HG02798 (cell line): ENCODE measurements at regions not wholly inside any gene's neighbourhood (a gene's known extent, or its start where the extent isn't known, plus 50 kb on each side); places are given as distances from the start of the nearest gene placed in this dataset.

Experiments used
- ATAC-seq: cut with Tn5 transposase; IDR thresholded peaks from one replicate; pipeline ENCODE4 v1.9.1; 2021; ENCODE audit warnings: mild to moderate bottlenecking; ENCODE audit not compliant: unreplicated experiment, poor library complexity

GRCh38 chr4:18869166-18869565, 847.6 kb upstream of the LCORL start:
- ATAC-seq = no peak

- ATAC-seq = no peak
Observed at GRCh38 chr4:18860836-18861530, 839.4 kb upstream of the LCORL start.

GRCh38 chr4:18859468-18859867, 837.9 kb upstream of the LCORL start:
- ATAC-seq = no peak

GRCh38 chr4:18858229-18858922, 836.8 kb upstream of the LCORL start:
- ATAC-seq = no peak

GRCh38 chr4:18850867-18851266, 829.3 kb upstream of the LCORL start:
- ATAC-seq = no peak

GRCh38 chr4:18847249-18847890, 825.8 kb upstream of the LCORL start:
- ATAC-seq = no peak

GRCh38 chr4:18846313-18846712, 824.8 kb upstream of the LCORL start:
- ATAC-seq = no peak

GRCh38 chr4:18844726-18845125, 823.2 kb upstream of the LCORL start:
- ATAC-seq = no peak

- no peak for ATAC-seq
Observed at GRCh38 chr4:18842431-18842830, 820.9 kb upstream of the LCORL start.

- no peak for ATAC-seq
Observed at GRCh38 chr4:18840481-18840880, 818.9 kb upstream of the LCORL start.

- no peak for ATAC-seq
Observed at GRCh38 chr4:18816228-18816895, 794.8 kb upstream of the LCORL start.

- ATAC-seq = no peak
Observed at GRCh38 chr4:18815779-18816173, 794.2 kb upstream of the LCORL start.

GRCh38 chr4:18815081-18815778, 793.7 kb upstream of the LCORL start:
- ATAC-seq = no peak

- no peak for ATAC-seq
Observed at GRCh38 chr4:18813771-18814170, 792.2 kb upstream of the LCORL start.

GRCh38 chr4:18813055-18813454, 791.5 kb upstream of the LCORL start:
- no peak for ATAC-seq

- ATAC-seq = no peak
Observed at GRCh38 chr4:18803781-18804180, 782.2 kb upstream of the LCORL start.

GRCh38 chr4:18798123-18798522, 776.6 kb upstream of the LCORL start:
- no peak for ATAC-seq

- ATAC-seq = no peak
Observed at GRCh38 chr4:18795794-18796193, 774.2 kb upstream of the LCORL start.

GRCh38 chr4:18777190-18777930, 755.8 kb upstream of the LCORL start:
- ATAC-seq = no peak

GRCh38 chr4:18767921-18768320, 746.4 kb upstream of the LCORL start:
- no peak for ATAC-seq
